HL-60 (cell line): ENCODE measurements at regions not wholly inside any gene's neighbourhood (a gene's known extent, or its start where the extent isn't known, plus 50 kb on each side); places are given as distances from the start of the nearest gene placed in this dataset.

ENCODE experiments used
- DNase-seq, 2 experiments: peaks; one replicate each; pipeline ENCODE4 v3.0.0-alpha.2; 2010 to 2020; ENCODE audit warnings: low read depth in 1 of 2, low spot score in 1 of 2
- H3K27ac ChIP-seq: fragments of 250-450 bp; sonication (Bioruptor Pico); replicated peaks from 2 replicates; pipeline ENCODE4 v1.5.1; 2020; ENCODE audit warnings: mild to moderate bottlenecking, moderate library complexity
- H3K27me3 ChIP-seq: fragments of 250-450 bp; sonication (Bioruptor Pico); 2 replicates; pipeline ENCODE4 v1.5.1; 2021; ENCODE audit warnings: mild to moderate bottlenecking, moderate library complexity; ENCODE audit not compliant: insufficient read depth, poor library complexity, severe bottlenecking
- H3K4me3 ChIP-seq: replicated peaks from 2 replicates; pipeline ENCODE4 v1.5.1; 2011; ENCODE audit warnings: mild to moderate bottlenecking, control low read depth, low read length; ENCODE audit not compliant: insufficient read depth
- GABPA ChIP-seq: IDR thresholded peaks from 2 replicates; pipeline ENCODE4 v1.6.1; 2012; ENCODE audit warnings: low read depth
- POLR2AphosphoS5 ChIP-seq: IDR thresholded peaks from 2 replicates; pipeline ENCODE4 v1.6.1; 2012; ENCODE audit warnings: low read depth
- REST ChIP-seq: IDR thresholded peaks from 2 replicates; pipeline ENCODE4 v1.6.1; 2012; ENCODE audit warnings: low read depth; ENCODE audit not compliant: insufficient replicate concordance
- SPI1 ChIP-seq: IDR thresholded peaks from 2 replicates; pipeline ENCODE4 v1.6.1; 2012; ENCODE audit warnings: low read depth, mild to moderate bottlenecking, borderline replicate concordance
- TF ChIP-seq, protein P1 (sequence below): IDR thresholded peaks from one replicate; pipeline ENCODE4 v1.5.1; 2011; ENCODE audit warnings: low read length, control low read depth, inconsistent platforms; ENCODE audit not compliant: insufficient read depth

GRCh38 chr5:40017135-40017534 is 592.4 kb upstream of the DAB2 start:
- DNase-seq: peak; percentile 17 to 70
- H3K27ac ChIP-seq: peak overlapping the region; percentile 51
- no peaks in the 10 kb centered on the region for H3K27me3 ChIP-seq
- TF ChIP-seq, protein P1, sequence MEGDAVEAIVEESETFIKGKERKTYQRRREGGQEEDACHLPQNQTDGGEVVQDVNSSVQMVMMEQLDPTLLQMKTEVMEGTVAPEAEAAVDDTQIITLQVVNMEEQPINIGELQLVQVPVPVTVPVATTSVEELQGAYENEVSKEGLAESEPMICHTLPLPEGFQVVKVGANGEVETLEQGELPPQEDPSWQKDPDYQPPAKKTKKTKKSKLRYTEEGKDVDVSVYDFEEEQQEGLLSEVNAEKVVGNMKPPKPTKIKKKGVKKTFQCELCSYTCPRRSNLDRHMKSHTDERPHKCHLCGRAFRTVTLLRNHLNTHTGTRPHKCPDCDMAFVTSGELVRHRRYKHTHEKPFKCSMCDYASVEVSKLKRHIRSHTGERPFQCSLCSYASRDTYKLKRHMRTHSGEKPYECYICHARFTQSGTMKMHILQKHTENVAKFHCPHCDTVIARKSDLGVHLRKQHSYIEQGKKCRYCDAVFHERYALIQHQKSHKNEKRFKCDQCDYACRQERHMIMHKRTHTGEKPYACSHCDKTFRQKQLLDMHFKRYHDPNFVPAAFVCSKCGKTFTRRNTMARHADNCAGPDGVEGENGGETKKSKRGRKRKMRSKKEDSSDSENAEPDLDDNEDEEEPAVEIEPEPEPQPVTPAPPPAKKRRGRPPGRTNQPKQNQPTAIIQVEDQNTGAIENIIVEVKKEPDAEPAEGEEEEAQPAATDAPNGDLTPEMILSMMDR: no peak
- no peak for TF ChIP-seq POLR2AphosphoS5
- TF ChIP-seq SPI1: peak; percentile 91
- TF ChIP-seq GABPA: no peak
- no peak for TF ChIP-seq REST
- H3K4me3 ChIP-seq: no peak overlapping the region

DNA sequence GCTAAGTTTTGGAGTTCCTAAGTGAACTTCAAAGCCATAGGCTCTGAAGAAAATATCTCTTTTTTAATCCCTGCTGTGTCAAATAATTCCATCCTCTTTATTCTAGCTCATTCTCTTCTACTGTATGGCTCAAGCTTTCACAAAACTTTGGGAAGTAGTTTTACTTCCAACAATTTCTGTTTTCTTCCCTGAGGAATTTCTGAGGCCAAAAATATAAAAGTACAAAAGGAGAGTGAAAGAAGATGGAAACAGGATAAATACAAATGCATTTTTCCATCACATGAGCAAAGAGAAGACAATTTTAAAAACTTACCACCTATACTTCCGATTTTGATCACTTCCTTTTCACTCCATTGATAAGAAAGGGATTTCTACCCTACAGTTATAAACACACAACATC is 585.7 kb upstream of the DAB2 start:
- Histone ChIP-seq H3K27me3 (no peaks in the 10 kb centered on the region), H3K27ac (no peak overlapping the region), H3K4me3 (no peak overlapping the region)
- TF ChIP-seq, protein P1: no peak
- no peak for TF ChIP-seq GABPA
- no peak for TF ChIP-seq POLR2AphosphoS5
- no peak for TF ChIP-seq REST
- TF ChIP-seq SPI1: no peak
- DNase-seq: no peak

DNA sequence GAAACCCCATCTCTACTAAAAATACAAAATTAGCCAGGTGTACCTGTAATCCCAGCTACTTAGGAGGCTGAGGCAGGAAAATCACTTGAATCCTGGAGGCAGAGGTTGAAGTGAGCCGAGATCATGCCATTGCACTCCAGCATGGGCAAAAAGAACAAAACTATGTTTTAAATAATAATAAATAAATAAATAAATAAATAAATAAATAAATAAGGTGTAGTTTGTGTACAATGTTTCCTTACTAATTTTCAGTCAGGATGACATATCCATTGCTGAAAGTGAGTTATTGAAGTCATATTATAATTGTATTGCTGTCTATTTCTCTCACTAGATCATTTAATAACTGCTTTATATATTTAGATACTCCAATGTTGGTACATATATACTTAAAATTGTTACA is 581.5 kb upstream of the DAB2 start:
- TF ChIP-seq SPI1: no peak
- no peak for TF ChIP-seq POLR2AphosphoS5
- no peak for TF ChIP-seq GABPA
- TF ChIP-seq, protein P1: no peak
- TF ChIP-seq REST: no peak
- H3K27ac ChIP-seq: no peak overlapping the region
- DNase-seq: no peak

More for the DNA sequence above, 581.5 kb upstream of the DAB2 start:
- Histone ChIP-seq H3K27me3 (no peaks in the 10 kb centered on the region), H3K4me3 (no peak overlapping the region)
